Choroid plexus epithelial cell (primary cell): ENCODE measurements at regions not wholly inside any gene's neighbourhood (a gene's known extent, or its start where the extent isn't known, plus 50 kb on each side); places are given as distances from the start of the nearest gene placed in this dataset.
A peak's percentile ranks its signal among the peaks of the same experiment; 100 is the strongest.
"Not testable (repeated sequence)": the region's sequence is repeated elsewhere in the genome, so short reads cannot be mapped to it uniquely, and the experiment has no call there.

Source experiments
- DNase-seq: peaks from one replicate; pipeline ENCODE4 v3.0.0-alpha.2; 2010; ENCODE audit warnings: low read depth
- H3K4me3 ChIP-seq: 2 replicates; pipeline ENCODE4 v1.5.1; 2011; ENCODE audit warnings: low read depth, mild to moderate bottlenecking, control low read depth, low read length, moderate library complexity
- TF ChIP-seq, protein P1 (sequence below): conservative IDR thresholded peaks from 2 replicates; pipeline ENCODE4 v1.5.1; 2011; ENCODE audit warnings: low read depth, mild to moderate bottlenecking, control low read depth, inconsistent platforms, low read length, moderate library complexity

- TF ChIP-seq, protein P1, sequence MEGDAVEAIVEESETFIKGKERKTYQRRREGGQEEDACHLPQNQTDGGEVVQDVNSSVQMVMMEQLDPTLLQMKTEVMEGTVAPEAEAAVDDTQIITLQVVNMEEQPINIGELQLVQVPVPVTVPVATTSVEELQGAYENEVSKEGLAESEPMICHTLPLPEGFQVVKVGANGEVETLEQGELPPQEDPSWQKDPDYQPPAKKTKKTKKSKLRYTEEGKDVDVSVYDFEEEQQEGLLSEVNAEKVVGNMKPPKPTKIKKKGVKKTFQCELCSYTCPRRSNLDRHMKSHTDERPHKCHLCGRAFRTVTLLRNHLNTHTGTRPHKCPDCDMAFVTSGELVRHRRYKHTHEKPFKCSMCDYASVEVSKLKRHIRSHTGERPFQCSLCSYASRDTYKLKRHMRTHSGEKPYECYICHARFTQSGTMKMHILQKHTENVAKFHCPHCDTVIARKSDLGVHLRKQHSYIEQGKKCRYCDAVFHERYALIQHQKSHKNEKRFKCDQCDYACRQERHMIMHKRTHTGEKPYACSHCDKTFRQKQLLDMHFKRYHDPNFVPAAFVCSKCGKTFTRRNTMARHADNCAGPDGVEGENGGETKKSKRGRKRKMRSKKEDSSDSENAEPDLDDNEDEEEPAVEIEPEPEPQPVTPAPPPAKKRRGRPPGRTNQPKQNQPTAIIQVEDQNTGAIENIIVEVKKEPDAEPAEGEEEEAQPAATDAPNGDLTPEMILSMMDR, result no peak
- no peak for DNase-seq
- no peak overlapping the region for H3K4me3 ChIP-seq
Measured at GRCh38 chr5:114146398-114146797, 215.5 kb upstream of the KCNN2 start.

DNA sequence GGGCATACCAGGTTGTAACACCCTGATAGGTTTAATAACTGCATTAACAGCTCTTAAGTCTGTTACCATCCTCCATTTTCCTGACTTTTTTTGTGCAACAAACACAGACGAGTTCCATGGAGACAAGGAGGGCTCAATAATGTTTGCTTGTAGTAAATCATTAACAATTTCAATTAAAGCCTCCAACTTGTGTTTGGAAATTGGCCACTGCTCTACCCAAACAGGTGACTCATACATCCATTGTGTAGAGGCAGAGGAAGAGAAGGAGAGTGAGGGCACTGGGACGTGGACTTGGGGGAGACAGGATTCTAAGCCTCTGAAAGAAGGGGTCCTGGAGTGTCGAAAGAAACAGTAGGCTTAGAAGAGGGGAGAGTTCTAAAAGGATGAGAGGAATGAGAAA, 213.6 kb upstream of the KCNN2 start:
- DNase-seq, result no peak
- no peak overlapping the region for H3K4me3 ChIP-seq
- TF ChIP-seq, protein P1, result no peak

- not testable (repeated sequence) for H3K4me3 ChIP-seq, DNase-seq
Measured at GRCh38 chr5:114148728-114149127, 213.1 kb upstream of the KCNN2 start.

- TF ChIP-seq, protein P1, result no peak
- H3K4me3 ChIP-seq, result no peak overlapping the region
Measured at GRCh38 chr5:114152656-114153360, 209.1 kb upstream of the KCNN2 start.

GRCh38 chr5:114153392-114153791, 208.5 kb upstream of the KCNN2 start:
- TF ChIP-seq, protein P1, result no peak
- H3K4me3 ChIP-seq, result no peak overlapping the region
- no peak for DNase-seq

More at GRCh38 chr5:114152656-114153360, 209.1 kb upstream of the KCNN2 start:
- no peak for DNase-seq

- no peak for DNase-seq
- H3K4me3 ChIP-seq, result no peak overlapping the region
- TF ChIP-seq, protein P1, result no peak
Measured at GRCh38 chr5:114153833-114154232, 208.0 kb upstream of the KCNN2 start.

DNA sequence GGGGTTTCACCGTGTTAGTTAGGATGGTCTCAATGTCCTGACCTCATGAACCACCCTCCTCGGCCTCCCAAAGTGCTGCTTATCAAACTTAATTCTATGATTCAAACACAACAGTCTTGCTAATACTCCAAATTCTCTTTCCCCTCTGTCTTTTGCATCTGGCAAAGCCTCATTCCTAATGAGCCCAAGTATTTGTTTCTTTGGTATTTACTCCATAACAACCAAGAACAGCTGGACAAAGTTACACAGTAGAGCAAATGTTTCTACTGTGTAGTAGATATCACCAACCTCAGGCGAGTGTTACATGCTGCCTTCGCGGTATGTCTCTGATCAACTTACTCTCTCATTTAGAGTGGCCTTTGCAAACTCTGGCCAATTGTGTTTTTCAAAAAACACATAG, 195.8 kb upstream of the KCNN2 start:
- DNase-seq, result no peak
- TF ChIP-seq, protein P1, result no peak
- H3K4me3 ChIP-seq, result no peak overlapping the region

DNA sequence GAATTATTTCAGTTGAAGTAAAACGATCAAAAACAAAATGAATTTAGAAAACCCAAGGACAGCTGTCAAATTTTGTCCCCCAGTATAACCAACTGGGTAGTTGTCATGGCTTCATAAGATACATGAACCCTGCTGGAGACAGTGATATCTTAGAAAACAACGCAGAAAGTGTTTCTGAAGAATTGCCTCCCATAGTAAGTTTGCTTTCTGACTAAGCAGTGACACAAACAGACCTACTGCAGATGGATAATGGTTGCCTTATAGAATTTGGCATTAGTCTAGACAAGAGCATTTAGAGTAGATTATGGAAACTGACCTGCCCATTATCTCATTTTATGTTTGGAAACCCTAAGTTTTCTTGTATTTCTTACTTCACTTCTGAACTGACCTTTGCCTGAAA, 187.7 kb upstream of the KCNN2 start:
- TF ChIP-seq, protein P1, result no peak
- no peak overlapping the region for H3K4me3 ChIP-seq
- DNase-seq, result peak; percentile 31
